Stomach (tissue), 4 donors: ENCODE measurements at regions not wholly inside any gene's neighbourhood (a gene's known extent, or its start where the extent isn't known, plus 50 kb on each side); places are given as distances from the start of the nearest gene placed in this dataset.

Source experiments
- POLR2A ChIP-seq, 4 donors: fragments of 450-650 bp; IDR thresholded peaks; one replicate each; pipeline ENCODE4 v1.6.1; 2016; ENCODE audit warnings: antibody characterized with exemption in 4 of 4, control low read depth in 2 of 4, mild to moderate bottlenecking in 1 of 4, moderate library complexity in 1 of 4
- TF ChIP-seq, protein P1 (sequence below), 7 experiments: fragments of 450-650 bp in 4 of 7; fragments of 200-600 bp in 3 of 7; sonication (generic) in 3 of 7; IDR thresholded peaks; one replicate each; pipeline ENCODE4 v1.5.1; 2016 to 2019; ENCODE audit warnings: antibody characterized with exemption in 7 of 7, control low read depth in 2 of 7, mild to moderate bottlenecking in 1 of 7

DNA sequence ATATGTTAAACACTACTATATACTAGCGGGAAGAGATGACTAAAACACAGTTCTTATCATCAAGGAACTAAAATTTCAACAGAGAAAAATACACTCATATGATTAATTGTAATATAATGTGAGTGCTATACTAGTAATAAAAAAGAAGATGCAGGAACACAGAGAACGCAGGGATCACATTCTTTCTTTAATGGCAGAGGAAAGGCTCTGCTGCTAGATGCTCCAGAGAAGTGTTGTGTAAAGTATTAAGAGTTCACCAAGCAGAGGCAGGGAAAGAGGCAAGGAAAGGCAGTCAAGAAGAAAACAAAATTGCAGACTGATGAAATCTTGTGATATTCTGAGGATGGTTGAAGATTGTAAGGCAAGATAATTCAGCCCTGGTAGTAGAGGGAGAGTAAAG lies 394.7 kb downstream of the PDGFC start:
- TF ChIP-seq, protein P1, sequence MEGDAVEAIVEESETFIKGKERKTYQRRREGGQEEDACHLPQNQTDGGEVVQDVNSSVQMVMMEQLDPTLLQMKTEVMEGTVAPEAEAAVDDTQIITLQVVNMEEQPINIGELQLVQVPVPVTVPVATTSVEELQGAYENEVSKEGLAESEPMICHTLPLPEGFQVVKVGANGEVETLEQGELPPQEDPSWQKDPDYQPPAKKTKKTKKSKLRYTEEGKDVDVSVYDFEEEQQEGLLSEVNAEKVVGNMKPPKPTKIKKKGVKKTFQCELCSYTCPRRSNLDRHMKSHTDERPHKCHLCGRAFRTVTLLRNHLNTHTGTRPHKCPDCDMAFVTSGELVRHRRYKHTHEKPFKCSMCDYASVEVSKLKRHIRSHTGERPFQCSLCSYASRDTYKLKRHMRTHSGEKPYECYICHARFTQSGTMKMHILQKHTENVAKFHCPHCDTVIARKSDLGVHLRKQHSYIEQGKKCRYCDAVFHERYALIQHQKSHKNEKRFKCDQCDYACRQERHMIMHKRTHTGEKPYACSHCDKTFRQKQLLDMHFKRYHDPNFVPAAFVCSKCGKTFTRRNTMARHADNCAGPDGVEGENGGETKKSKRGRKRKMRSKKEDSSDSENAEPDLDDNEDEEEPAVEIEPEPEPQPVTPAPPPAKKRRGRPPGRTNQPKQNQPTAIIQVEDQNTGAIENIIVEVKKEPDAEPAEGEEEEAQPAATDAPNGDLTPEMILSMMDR (IDR thresholded peaks at IDR 0.05) = no peak
- TF ChIP-seq POLR2A (IDR thresholded peaks at IDR 0.05) = no peak
